ENCODE measurements at regions not wholly inside any gene's neighbourhood (a gene's known extent, or its start where the extent isn't known, plus 50 kb on each side); places are given as distances from the start of the nearest gene placed in this dataset.

GRCh38 chr14:96945721-96946120 is 148.5 kb downstream of the VRK1 start:
- DNase-seq (ENCODE audit: low read depth), result no peak
- H3K4me3 ChIP-seq (ENCODE audit: low read depth, low read length), result no peak overlapping the region
- TF ChIP-seq MAX (IDR thresholded peaks at IDR 0.05; ENCODE audit: low read depth, low read length) (no peak), CTCF (IDR thresholded peaks at IDR 0.05; ENCODE audit: low read depth, low read length) (no peak), MYC (IDR thresholded peaks at IDR 0.05; ENCODE audit: low read depth, low read length) (no peak)

- no peak for TF ChIP-seq CTCF (IDR thresholded peaks at IDR 0.05; ENCODE audit: low read depth, low read length)
- TF ChIP-seq POLR2A (IDR thresholded peaks at IDR 0.05; ENCODE audit: extremely low read depth, insufficient read length), result no peak
- no peak for TF ChIP-seq MYC (IDR thresholded peaks at IDR 0.05; ENCODE audit: low read depth, low read length)
- TF ChIP-seq MAX (IDR thresholded peaks at IDR 0.05; ENCODE audit: low read depth, low read length), result no peak
- DNase-seq (ENCODE audit: low read depth), result no peak
- H3K4me3 ChIP-seq (ENCODE audit: low read depth, low read length), result no peak overlapping the region
Measured at GRCh38 chr14:96949594-96949993, 152.4 kb downstream of the VRK1 start.

- no peak overlapping the region for H3K4me3 ChIP-seq (ENCODE audit: low read depth, low read length)
- TF ChIP-seq POLR2A (IDR thresholded peaks at IDR 0.05; ENCODE audit: extremely low read depth, insufficient read length) (no peak), MYC (IDR thresholded peaks at IDR 0.05; ENCODE audit: low read depth, low read length) (no peak), MAX (IDR thresholded peaks at IDR 0.05; ENCODE audit: low read depth, low read length) (no peak), CTCF (IDR thresholded peaks at IDR 0.05; ENCODE audit: low read depth, low read length) (no peak)
- no peak for DNase-seq (ENCODE audit: low read depth)
Measured at GRCh38 chr14:96951511-96951910, 154.3 kb downstream of the VRK1 start.

GRCh38 chr14:96953087-96953874 is 156.1 kb downstream of the VRK1 start:
- no peak for TF ChIP-seq MAX (IDR thresholded peaks at IDR 0.05; ENCODE audit: low read depth, low read length)
- no peak for TF ChIP-seq CTCF (IDR thresholded peaks at IDR 0.05; ENCODE audit: low read depth, low read length)
- no peak for TF ChIP-seq POLR2A (IDR thresholded peaks at IDR 0.05; ENCODE audit: extremely low read depth, insufficient read length)
- TF ChIP-seq MYC (IDR thresholded peaks at IDR 0.05; ENCODE audit: low read depth, low read length), result no peak
- DNase-seq (ENCODE audit: low read depth), result no peak
- H3K4me3 ChIP-seq (ENCODE audit: low read depth, low read length), result no peak overlapping the region

GRCh38 chr14:96953875-96954185 is 156.6 kb downstream of the VRK1 start:
- TF ChIP-seq MYC (IDR thresholded peaks at IDR 0.05; ENCODE audit: low read depth, low read length), result no peak
- TF ChIP-seq POLR2A (IDR thresholded peaks at IDR 0.05; ENCODE audit: extremely low read depth, insufficient read length), result no peak
- TF ChIP-seq CTCF (IDR thresholded peaks at IDR 0.05; ENCODE audit: low read depth, low read length), result no peak
- TF ChIP-seq MAX (IDR thresholded peaks at IDR 0.05; ENCODE audit: low read depth, low read length), result no peak
- H3K4me3 ChIP-seq (ENCODE audit: low read depth, low read length), result no peak overlapping the region
- DNase-seq (ENCODE audit: low read depth), result no peak

All from NB4 (cell line).